Smooth muscle cell (in vitro differentiated cells): ENCODE measurements at regions not wholly inside any gene's neighbourhood (a gene's known extent, or its start where the extent isn't known, plus 50 kb on each side); places are given as distances from the start of the nearest gene placed in this dataset.

ENCODE experiments used
- DNase-seq: peaks from one replicate; lab custom pipeline; 2025; ENCODE audit not compliant: unreplicated experiment; lab: John Stamatoyannopoulos, UW
- H2AFZ ChIP-seq: fragments of 200-600 bp; sonication (generic); 2 replicates; pipeline ENCODE4 v1.6.0; 2016; ENCODE audit warnings: antibody characterized with exemption, low read depth, mild to moderate bottlenecking
- H3F3A ChIP-seq: fragments of 200-600 bp; sonication (generic); 2 replicates; pipeline ENCODE4 v1.6.0; 2017; ENCODE audit warnings: antibody characterized with exemption, low read depth
- H3K27ac ChIP-seq: fragments of 200-600 bp; sonication (generic); 2 replicates; pipeline ENCODE4 v1.5.1; 2016; ENCODE audit warnings: low read depth, mild to moderate bottlenecking
- H3K27me3 ChIP-seq: fragments of 200-600 bp; sonication (generic); 2 replicates; pipeline ENCODE4 v1.6.1; 2016; ENCODE audit warnings: low read depth, mild to moderate bottlenecking
- H3K36me3 ChIP-seq: fragments of 200-600 bp; sonication (generic); 2 replicates; pipeline ENCODE4 v1.5.1; 2016; ENCODE audit warnings: low read depth
- H3K4me1 ChIP-seq: fragments of 200-600 bp; sonication (generic); 2 replicates; pipeline ENCODE4 v1.5.1; 2016; ENCODE audit warnings: low read depth
- H3K4me2 ChIP-seq: fragments of 200-600 bp; sonication (generic); 2 replicates; pipeline ENCODE4 v1.6.0; 2016; ENCODE audit warnings: mild to moderate bottlenecking
- H3K4me3 ChIP-seq: fragments of 200-600 bp; sonication (generic); 2 replicates; pipeline ENCODE4 v1.5.1; 2016; ENCODE audit warnings: mild to moderate bottlenecking
- H3K79me2 ChIP-seq: fragments of 200-600 bp; sonication (generic); 2 replicates; pipeline ENCODE4 v1.6.0; 2016; ENCODE audit warnings: low read depth, mild to moderate bottlenecking
- H3K9ac ChIP-seq: fragments of 200-600 bp; sonication (generic); 2 replicates; pipeline ENCODE4 v1.6.0; 2016; ENCODE audit warnings: low read depth
- H3K9me3 ChIP-seq: fragments of 200-600 bp; sonication (generic); replicated peaks from 2 replicates; pipeline ENCODE4 v1.5.1; 2016; ENCODE audit warnings: low read depth
- H4K20me1 ChIP-seq: fragments of 200-600 bp; sonication (generic); 2 replicates; pipeline ENCODE4 v1.6.0; 2016; ENCODE audit warnings: low read depth
- WGBS: methylation state at CpG from one replicate; pipeline ENCODE4 v1.1.7; 2016; ENCODE audit warnings: low lambda C conversion rate; 5-methylcytosine and 5-hydroxymethylcytosine counted together
- TF ChIP-seq, protein P1 (sequence below): fragments of 200-600 bp; sonication (generic); IDR thresholded peaks from 2 replicates; pipeline ENCODE4 v1.5.1; 2017; ENCODE audit warnings: borderline replicate concordance, mild to moderate bottlenecking, antibody characterized with exemption; ENCODE audit not compliant: insufficient read depth, poor library complexity, severe bottlenecking

DNA sequence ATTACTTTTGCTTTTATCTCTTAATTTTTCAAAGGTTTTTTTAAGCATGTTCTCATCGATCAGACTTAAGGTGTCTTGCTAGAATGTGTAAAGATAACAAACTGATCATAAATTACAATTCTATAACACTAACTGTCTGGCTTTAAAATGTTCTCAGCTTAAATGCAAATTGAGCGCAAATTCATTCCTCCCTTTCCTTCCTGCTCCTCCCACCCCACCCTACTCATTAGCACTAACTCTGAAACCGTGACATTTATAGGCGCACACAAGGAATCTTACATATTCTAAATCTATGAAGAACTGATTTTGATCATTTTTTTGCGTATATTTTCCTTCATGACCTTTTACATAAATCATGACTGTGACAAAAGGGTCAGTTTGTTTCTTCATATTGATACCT is 590.0 kb upstream of the DIAPH2 start:
- no peaks in the 10 kb centered on the region for H3K9me3 ChIP-seq
- no peaks in the 10 kb centered on the region for H3K79me2 ChIP-seq
- H4K20me1 ChIP-seq = no peaks in the 10 kb centered on the region
- H3K4me1 ChIP-seq = no peaks in the 10 kb centered on the region
- WGBS = 83% methylated on average over 5 of the region's 5 CpGs
- no peak overlapping the region for H3K4me3 ChIP-seq
- no peak overlapping the region for H3K4me2 ChIP-seq
- DNase-seq = no peak
- H3K27me3 ChIP-seq = no peaks in the 10 kb centered on the region
- TF ChIP-seq, protein P1, sequence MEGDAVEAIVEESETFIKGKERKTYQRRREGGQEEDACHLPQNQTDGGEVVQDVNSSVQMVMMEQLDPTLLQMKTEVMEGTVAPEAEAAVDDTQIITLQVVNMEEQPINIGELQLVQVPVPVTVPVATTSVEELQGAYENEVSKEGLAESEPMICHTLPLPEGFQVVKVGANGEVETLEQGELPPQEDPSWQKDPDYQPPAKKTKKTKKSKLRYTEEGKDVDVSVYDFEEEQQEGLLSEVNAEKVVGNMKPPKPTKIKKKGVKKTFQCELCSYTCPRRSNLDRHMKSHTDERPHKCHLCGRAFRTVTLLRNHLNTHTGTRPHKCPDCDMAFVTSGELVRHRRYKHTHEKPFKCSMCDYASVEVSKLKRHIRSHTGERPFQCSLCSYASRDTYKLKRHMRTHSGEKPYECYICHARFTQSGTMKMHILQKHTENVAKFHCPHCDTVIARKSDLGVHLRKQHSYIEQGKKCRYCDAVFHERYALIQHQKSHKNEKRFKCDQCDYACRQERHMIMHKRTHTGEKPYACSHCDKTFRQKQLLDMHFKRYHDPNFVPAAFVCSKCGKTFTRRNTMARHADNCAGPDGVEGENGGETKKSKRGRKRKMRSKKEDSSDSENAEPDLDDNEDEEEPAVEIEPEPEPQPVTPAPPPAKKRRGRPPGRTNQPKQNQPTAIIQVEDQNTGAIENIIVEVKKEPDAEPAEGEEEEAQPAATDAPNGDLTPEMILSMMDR = no peak
- no peak overlapping the region for H3K27ac ChIP-seq
- H3K36me3 ChIP-seq = no peaks in the 10 kb centered on the region
- H3F3A ChIP-seq = no peaks in the 10 kb centered on the region
- H2AFZ ChIP-seq = no peak overlapping the region
- no peak overlapping the region for H3K9ac ChIP-seq

DNA sequence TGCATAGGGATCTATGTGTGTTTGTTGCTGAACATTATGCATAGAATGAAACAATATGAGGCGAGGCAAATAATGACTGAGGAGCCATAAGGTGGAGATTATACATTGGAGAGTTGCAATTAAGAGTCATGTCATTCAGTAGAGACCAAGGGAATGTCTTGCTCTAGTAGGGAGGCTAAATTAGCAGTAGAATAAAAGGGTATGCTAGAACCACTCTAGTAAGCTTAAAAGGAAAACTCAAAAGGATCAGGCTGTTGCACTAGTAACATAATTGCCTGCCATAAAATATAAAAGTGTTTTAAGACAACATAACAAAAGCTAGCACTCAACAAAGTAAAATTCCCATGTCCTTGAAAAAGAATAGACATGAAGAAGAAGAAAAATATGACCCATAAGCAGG is 586.2 kb upstream of the DIAPH2 start:
- no peaks in the 10 kb centered on the region for H3K36me3 ChIP-seq
- H3K9me3 ChIP-seq = no peaks in the 10 kb centered on the region
- no peaks in the 10 kb centered on the region for H4K20me1 ChIP-seq
- no peak overlapping the region for H3K4me2 ChIP-seq
- WGBS = 58% methylated on average over 1 of the region's 1 CpG
- H3F3A ChIP-seq = no peaks in the 10 kb centered on the region
- no peak for DNase-seq
- H3K4me3 ChIP-seq = no peak overlapping the region
- TF ChIP-seq, protein P1 = no peak
- H3K79me2 ChIP-seq = no peaks in the 10 kb centered on the region
- no peak overlapping the region for H3K9ac ChIP-seq
- H3K4me1 ChIP-seq = no peaks in the 10 kb centered on the region
- no peak overlapping the region for H3K27ac ChIP-seq
- no peaks in the 10 kb centered on the region for H3K27me3 ChIP-seq
- H2AFZ ChIP-seq = no peak overlapping the region

DNA sequence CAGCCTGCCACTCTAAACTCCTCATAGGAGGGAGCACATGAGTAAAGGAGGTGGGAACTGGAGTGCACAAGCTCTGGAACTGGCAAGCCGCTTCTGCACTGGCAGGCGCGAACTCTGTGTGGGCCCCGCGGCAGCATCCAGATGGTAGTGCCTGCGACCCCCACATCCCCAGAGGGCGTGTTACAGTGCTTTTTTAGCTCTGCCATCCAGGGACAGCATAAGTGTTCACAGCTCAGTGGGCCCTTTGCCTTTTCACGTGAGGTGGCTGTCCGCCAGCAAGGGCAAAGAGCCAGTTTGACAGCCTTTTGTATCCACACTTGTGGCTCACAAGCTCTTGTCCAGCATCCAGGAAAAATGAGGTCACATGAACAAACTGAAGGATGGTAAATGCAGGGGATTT is 581.6 kb upstream of the DIAPH2 start:
- H3K79me2 ChIP-seq = no peaks in the 10 kb centered on the region
- no peaks in the 10 kb centered on the region for H3K4me1 ChIP-seq
- WGBS = 87% methylated on average over 9 of the region's 9 CpGs
- H3K4me3 ChIP-seq = no peak overlapping the region
- H4K20me1 ChIP-seq = no peaks in the 10 kb centered on the region
- H3K4me2 ChIP-seq = no peak overlapping the region
- H3K36me3 ChIP-seq = no peaks in the 10 kb centered on the region
- no peak overlapping the region for H2AFZ ChIP-seq
- no peaks in the 10 kb centered on the region for H3F3A ChIP-seq
- H3K27me3 ChIP-seq = no peaks in the 10 kb centered on the region
- H3K9me3 ChIP-seq = no peaks in the 10 kb centered on the region
- TF ChIP-seq, protein P1 = no peak
- no peak overlapping the region for H3K9ac ChIP-seq
- no peak overlapping the region for H3K27ac ChIP-seq
- DNase-seq = no peak

DNA sequence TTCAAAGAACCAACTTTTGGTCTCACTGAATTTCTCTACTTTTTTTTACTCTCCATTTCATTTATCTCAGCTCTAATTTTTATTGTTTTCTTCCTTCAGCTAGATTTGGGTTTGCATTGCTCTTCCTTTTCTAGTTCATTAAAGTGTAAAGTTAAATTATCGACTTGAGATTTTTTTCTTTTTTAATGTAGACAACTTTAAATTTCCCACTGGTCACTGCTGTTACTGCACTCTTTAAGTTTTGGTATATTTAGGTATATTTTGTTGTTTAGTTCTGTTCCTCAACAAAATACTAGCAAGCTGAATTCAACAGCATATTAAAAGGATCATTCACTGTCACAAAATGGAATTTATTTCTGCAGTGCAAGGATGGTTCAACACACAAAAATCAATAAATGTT is 572.0 kb upstream of the DIAPH2 start:
- no peak overlapping the region for H3K27ac ChIP-seq
- DNase-seq = no peak
- H4K20me1 ChIP-seq = no peaks in the 10 kb centered on the region
- TF ChIP-seq, protein P1 = no peak
- no peaks in the 10 kb centered on the region for H3F3A ChIP-seq
- no peak overlapping the region for H3K4me3 ChIP-seq
- H3K79me2 ChIP-seq = no peaks in the 10 kb centered on the region
- no peaks in the 10 kb centered on the region for H3K36me3 ChIP-seq
- H3K4me1 ChIP-seq = no peaks in the 10 kb centered on the region
- no peak overlapping the region for H3K9ac ChIP-seq
- H3K9me3 ChIP-seq = peaks cover 5% of the 10 kb centered on the region
- no peak overlapping the region for H2AFZ ChIP-seq
- no peak overlapping the region for H3K4me2 ChIP-seq
- WGBS = 88% methylated on average over 1 of the region's 1 CpG
- no peaks in the 10 kb centered on the region for H3K27me3 ChIP-seq
